ENCODE measurements at regions not wholly inside any gene's neighbourhood (a gene's known extent, or its start where the extent isn't known, plus 50 kb on each side); places are given as distances from the start of the nearest gene placed in this dataset.

GRCh38 chr6:14917109-14917910, 328.6 kb upstream of the JARID2 start:
- Histone ChIP-seq H3K4me2 (ENCODE audit: unreplicated experiment) (no peak overlapping the region), H3F3A (ENCODE audit: insufficient read depth) (no peaks in the 10 kb centered on the region; the same call in 1 of the 2 replicates), H3K36me3 (ENCODE audit: low read depth) (no peaks in the 10 kb centered on the region), H3K9ac (no peak overlapping the region), H3K4me3 (no peak overlapping the region), H2AFZ (no peak overlapping the region), H3K9me2 (ENCODE audit: insufficient read depth) (no peaks in the 10 kb centered on the region), H4K20me1 (ENCODE audit: insufficient read depth) (no peaks in the 10 kb centered on the region), H3K79me2 (ENCODE audit: insufficient read depth) (no peaks in the 10 kb centered on the region), H3K9me3 (ENCODE audit: low read depth) (no peaks in the 10 kb centered on the region), H3K4me1 (ENCODE audit: insufficient read depth) (peaks cover 2% of the 10 kb centered on the region; the same call in 1 of the 2 replicates), H3K27me3 (replicated peaks; ENCODE audit: insufficient read depth) (no peaks in the 10 kb centered on the region), H3K27ac (no peak overlapping the region)
- WGBS, 2 experiments (ENCODE audit: low coverage in 1 of 2, low lambda C conversion rate in 2 of 2, missing lambda C conversion rate in 2 of 2) = 78 to 80% methylated on average over 12 of the region's 12 CpGs
- TF ChIP-seq EZH2 (IDR thresholded peaks at IDR 0.05; ENCODE audit: insufficient read depth, poor library complexity, severe bottlenecking) (no peak), EZH2phosphoT487 (IDR thresholded peaks at IDR 0.05; ENCODE audit: insufficient read depth, low read depth) (no peak)
- in situ Hi-C loops (cut with MboI) = no loop called here
- DNase-seq = peak; percentile 50

GRCh38 chr6:14918200-14918907, 327.5 kb upstream of the JARID2 start:
- Histone ChIP-seq H3K9me2 (ENCODE audit: insufficient read depth) (no peaks in the 10 kb centered on the region), H3F3A (ENCODE audit: insufficient read depth) (no peaks in the 10 kb centered on the region; the same call in 1 of the 2 replicates), H3K79me2 (ENCODE audit: insufficient read depth) (no peaks in the 10 kb centered on the region), H3K27ac (no peak overlapping the region), H3K4me1 (ENCODE audit: insufficient read depth) (peaks cover 6% of the 10 kb centered on the region; the same call in 1 of the 2 replicates), H3K9ac (no peak overlapping the region), H3K36me3 (ENCODE audit: low read depth) (no peaks in the 10 kb centered on the region), H3K4me3 (no peak overlapping the region), H4K20me1 (ENCODE audit: insufficient read depth) (no peaks in the 10 kb centered on the region), H3K27me3 (replicated peaks; ENCODE audit: insufficient read depth) (no peaks in the 10 kb centered on the region), H3K4me2 (ENCODE audit: unreplicated experiment) (no peak overlapping the region), H2AFZ (no peak overlapping the region), H3K9me3 (ENCODE audit: low read depth) (no peaks in the 10 kb centered on the region)
- no peak for DNase-seq
- no peak for TF ChIP-seq EZH2phosphoT487 (IDR thresholded peaks at IDR 0.05; ENCODE audit: insufficient read depth, low read depth)
- no peak for TF ChIP-seq EZH2 (IDR thresholded peaks at IDR 0.05; ENCODE audit: insufficient read depth, poor library complexity, severe bottlenecking)
- 91 to 93% methylated on average over 16 of the region's 16 CpGs for WGBS, 2 experiments (ENCODE audit: low coverage in 1 of 2, low lambda C conversion rate in 2 of 2, missing lambda C conversion rate in 2 of 2)
- in situ Hi-C loops (cut with MboI) = no loop called here

- H3K4me1 ChIP-seq (ENCODE audit: insufficient read depth) = peaks cover 6% of the 10 kb centered on the region; the same call in 1 of the 2 replicates
- no peaks in the 10 kb centered on the region; the same call in 1 of the 2 replicates for H3F3A ChIP-seq (ENCODE audit: insufficient read depth)
- no peak overlapping the region for H3K9ac ChIP-seq
- H3K9me2 ChIP-seq (ENCODE audit: insufficient read depth) = no peaks in the 10 kb centered on the region
- H4K20me1 ChIP-seq (ENCODE audit: insufficient read depth) = no peaks in the 10 kb centered on the region
- in situ Hi-C loops (cut with MboI) = no loop called here
- no peak overlapping the region for H3K27ac ChIP-seq
- no peak for TF ChIP-seq EZH2phosphoT487 (IDR thresholded peaks at IDR 0.05; ENCODE audit: insufficient read depth, low read depth)
- no peak for TF ChIP-seq EZH2 (IDR thresholded peaks at IDR 0.05; ENCODE audit: insufficient read depth, poor library complexity, severe bottlenecking)
- no peaks in the 10 kb centered on the region for H3K36me3 ChIP-seq (ENCODE audit: low read depth)
- H2AFZ ChIP-seq = no peak overlapping the region
- no peak overlapping the region for H3K4me2 ChIP-seq (ENCODE audit: unreplicated experiment)
- 85 to 86% methylated on average over 9 of the region's 9 CpGs for WGBS, 2 experiments (ENCODE audit: low coverage in 1 of 2, low lambda C conversion rate in 2 of 2, missing lambda C conversion rate in 2 of 2)
- no peaks in the 10 kb centered on the region for H3K9me3 ChIP-seq (ENCODE audit: low read depth)
- H3K4me3 ChIP-seq = no peak overlapping the region
- H3K79me2 ChIP-seq (ENCODE audit: insufficient read depth) = no peaks in the 10 kb centered on the region
- no peaks in the 10 kb centered on the region for H3K27me3 ChIP-seq (replicated peaks; ENCODE audit: insufficient read depth)
- DNase-seq = no peak
These were observed 326.7 kb upstream of the JARID2 start for GRCh38 chr6:14919038-14919670.

- DNase-seq = no peak
- no peak overlapping the region for H3K4me2 ChIP-seq (ENCODE audit: unreplicated experiment)
- H4K20me1 ChIP-seq (ENCODE audit: insufficient read depth) = no peaks in the 10 kb centered on the region
- no peaks in the 10 kb centered on the region for H3K27me3 ChIP-seq (replicated peaks; ENCODE audit: insufficient read depth)
- H3K36me3 ChIP-seq (ENCODE audit: low read depth) = no peaks in the 10 kb centered on the region
- in situ Hi-C loops (cut with MboI) = no loop called here
- H3K4me3 ChIP-seq = no peak overlapping the region
- H3K4me1 ChIP-seq (ENCODE audit: insufficient read depth) = peaks cover 11% of the 10 kb centered on the region
- H3K9me3 ChIP-seq (ENCODE audit: low read depth) = no peaks in the 10 kb centered on the region
- TF ChIP-seq EZH2phosphoT487 (IDR thresholded peaks at IDR 0.05; ENCODE audit: insufficient read depth, low read depth) (no peak), EZH2 (IDR thresholded peaks at IDR 0.05; ENCODE audit: insufficient read depth, poor library complexity, severe bottlenecking) (no peak)
- H3K9ac ChIP-seq = no peak overlapping the region
- no peak overlapping the region for H3K27ac ChIP-seq
- 100% methylated on average over 2 of the region's 2 CpGs for WGBS, 2 experiments (ENCODE audit: low coverage in 1 of 2, low lambda C conversion rate in 2 of 2, missing lambda C conversion rate in 2 of 2)
- no peaks in the 10 kb centered on the region for H3K9me2 ChIP-seq (ENCODE audit: insufficient read depth)
- no peaks in the 10 kb centered on the region for H3K79me2 ChIP-seq (ENCODE audit: insufficient read depth)
- peaks cover 2% of the 10 kb centered on the region; the same call in 1 of the 2 replicates for H3F3A ChIP-seq (ENCODE audit: insufficient read depth)
- no peak overlapping the region for H2AFZ ChIP-seq
These were observed 325.6 kb upstream of the JARID2 start for GRCh38 chr6:14920276-14920675.

All from GM23248 (cell line).